Left lung (tissue), 4 donors: ENCODE measurements at regions not wholly inside any gene's neighbourhood (a gene's known extent, or its start where the extent isn't known, plus 50 kb on each side); places are given as distances from the start of the nearest gene placed in this dataset.

Experiments used
- ATAC-seq: fragments of 200-7000 bp; cut with Tn5 transposase; one replicate; pipeline ENCODE4 v1.9.1; 2020; ENCODE audit warnings: moderate library complexity
- DNase-seq, 4 donors: peaks; one replicate each; pipeline ENCODE4 v3.0.0-alpha.2; 2013 to 2020
- H3K27ac ChIP-seq, 2 donors: fragments of 200-600 bp; sonication (generic) in 1 of 2; one replicate each; pipeline versions ENCODE4 v1.5.0 to v1.8.0; 2020 to 2021
- H3K27me3 ChIP-seq, 2 donors: fragments of 200-600 bp; sonication (generic) in 1 of 2; one replicate each; pipeline versions ENCODE4 v1.5.0 to v1.8.0; 2020 to 2021
- H3K36me3 ChIP-seq, 2 donors: fragments of 200-600 bp; sonication (generic) in 1 of 2; one replicate each; pipeline versions ENCODE4 v1.5.0 to v1.8.0; 2020 to 2021
- H3K4me1 ChIP-seq, 2 donors: fragments of 200-600 bp; one replicate each; pipeline ENCODE4 v1.8.0; 2021
- H3K4me3 ChIP-seq, 2 donors: fragments of 200-600 bp; sonication (generic) in 1 of 2; one replicate each; pipeline versions ENCODE4 v1.5.0 to v1.8.0; 2020 to 2021; ENCODE audit warnings: mild to moderate bottlenecking in 1 of 2
- H3K9me3 ChIP-seq, 2 donors: fragments of 200-600 bp; sonication (generic) in 1 of 2; one replicate each; pipeline versions ENCODE4 v1.5.0 to v1.8.0; 2020 to 2021
- CTCF ChIP-seq, 2 donors: fragments of 200-600 bp; sonication (generic) in 1 of 2; IDR thresholded peaks; one replicate each; pipeline versions ENCODE4 v1.5.0 to v1.8.0; 2021; ENCODE audit warnings: antibody characterized with exemption in 2 of 2
- intact Hi-C, 2 donors: fragments of 100-400 bp; cut with DNase I; formaldehyde crosslinking; loops; one replicate each; pipeline versions ENCODE4 v1.11.2 to v1.14.2; 2022
- donor health status: DM: no; HTN: yes; CAD: no.
- donor health status: DM: no; HTN: no; CAD: no.

GRCh38 chr1:24986372-24986965 is 56.4 kb upstream of the RUNX3 start:
- TF ChIP-seq CTCF (IDR thresholded peaks at IDR 0.05) = no peak
- peak in 2 of 4 donors; percentile 45 to 66 for DNase-seq
- no peaks in the 10 kb centered on the region for H3K36me3 ChIP-seq
- no peak overlapping the region for H3K27ac ChIP-seq
- intact Hi-C loops = no loop called here
- peaks cover 0 to 30% of the 10 kb centered on the region in 2 donors for H3K27me3 ChIP-seq
- H3K4me1 ChIP-seq = no peaks in the 10 kb centered on the region
- ATAC-seq = peak; percentile 43
- H3K4me3 ChIP-seq = no peak overlapping the region
- no peaks in the 10 kb centered on the region for H3K9me3 ChIP-seq

- no peaks in the 10 kb centered on the region for H3K36me3 ChIP-seq
- DNase-seq = no peak
- no peak overlapping the region for H3K4me3 ChIP-seq
- no peaks in the 10 kb centered on the region for H3K4me1 ChIP-seq
- TF ChIP-seq CTCF (IDR thresholded peaks at IDR 0.05) = no peak
- intact Hi-C loops = no loop called here
- ATAC-seq = no peak
- no peaks in the 10 kb centered on the region for H3K9me3 ChIP-seq
- peaks cover 0 to 24% of the 10 kb centered on the region in 2 donors for H3K27me3 ChIP-seq
- H3K27ac ChIP-seq = no peak overlapping the region
These were observed 55.7 kb upstream of the RUNX3 start for GRCh38 chr1:24985737-24986136.

GRCh38 chr1:24984800-24985522 is 54.9 kb upstream of the RUNX3 start:
- H3K9me3 ChIP-seq = no peaks in the 10 kb centered on the region
- H3K4me1 ChIP-seq = no peaks in the 10 kb centered on the region
- H3K4me3 ChIP-seq = no peak overlapping the region
- H3K27me3 ChIP-seq = peaks cover 0 to 17% of the 10 kb centered on the region in 2 donors
- intact Hi-C loops = no loop called here
- H3K36me3 ChIP-seq = no peaks in the 10 kb centered on the region
- H3K27ac ChIP-seq = no peak overlapping the region
- no peak for TF ChIP-seq CTCF (IDR thresholded peaks at IDR 0.05)
- no peak for DNase-seq
- no peak for ATAC-seq

GRCh38 chr1:24984300-24984699 is 54.2 kb upstream of the RUNX3 start:
- DNase-seq (no peak), ATAC-seq (no peak)
- Histone ChIP-seq H3K4me3 (no peak overlapping the region), H3K27me3 (peaks cover 0 to 11% of the 10 kb centered on the region in 2 donors), H3K4me1 (no peaks in the 10 kb centered on the region), H3K36me3 (no peaks in the 10 kb centered on the region), H3K27ac (no peak overlapping the region), H3K9me3 (no peaks in the 10 kb centered on the region)
- no peak for TF ChIP-seq CTCF (IDR thresholded peaks at IDR 0.05)
- intact Hi-C loops = no loop called here

GRCh38 chr1:24983006-24983680 is 53.1 kb upstream of the RUNX3 start:
- H3K36me3 ChIP-seq = no peaks in the 10 kb centered on the region
- no peak overlapping the region for H3K27ac ChIP-seq
- TF ChIP-seq CTCF (IDR thresholded peaks at IDR 0.05) = no peak
- intact Hi-C loops = no loop called here
- no peak for DNase-seq
- no peaks in the 10 kb centered on the region for H3K9me3 ChIP-seq
- H3K4me3 ChIP-seq = no peak overlapping the region
- H3K27me3 ChIP-seq = peaks cover 0 to 3% of the 10 kb centered on the region in 2 donors
- H3K4me1 ChIP-seq = no peaks in the 10 kb centered on the region
- no peak for ATAC-seq
